OCI-LY3 (cell line): ENCODE measurements at regions not wholly inside any gene's neighbourhood (a gene's known extent, or its start where the extent isn't known, plus 50 kb on each side); places are given as distances from the start of the nearest gene placed in this dataset.

Source experiments
- EZH2phosphoT487 ChIP-seq: fragments of 200-600 bp; shearing (Covaris generic); IDR thresholded peaks from 2 replicates; pipeline ENCODE4 v1.6.1; 2018; ENCODE audit warnings: antibody characterized with exemption, mixed run types, low read depth
- TF ChIP-seq, protein P1 (sequence below): fragments of 200-600, 300-600 bp; sonication (generic); IDR thresholded peaks from 2 replicates; pipeline ENCODE4 v1.5.1; 2014; ENCODE audit warnings: antibody characterized with exemption, low read length, low read depth

GRCh38 chr18:61183798-61184197 is 149.4 kb upstream of the CDH20 start:
- TF ChIP-seq, protein P1, sequence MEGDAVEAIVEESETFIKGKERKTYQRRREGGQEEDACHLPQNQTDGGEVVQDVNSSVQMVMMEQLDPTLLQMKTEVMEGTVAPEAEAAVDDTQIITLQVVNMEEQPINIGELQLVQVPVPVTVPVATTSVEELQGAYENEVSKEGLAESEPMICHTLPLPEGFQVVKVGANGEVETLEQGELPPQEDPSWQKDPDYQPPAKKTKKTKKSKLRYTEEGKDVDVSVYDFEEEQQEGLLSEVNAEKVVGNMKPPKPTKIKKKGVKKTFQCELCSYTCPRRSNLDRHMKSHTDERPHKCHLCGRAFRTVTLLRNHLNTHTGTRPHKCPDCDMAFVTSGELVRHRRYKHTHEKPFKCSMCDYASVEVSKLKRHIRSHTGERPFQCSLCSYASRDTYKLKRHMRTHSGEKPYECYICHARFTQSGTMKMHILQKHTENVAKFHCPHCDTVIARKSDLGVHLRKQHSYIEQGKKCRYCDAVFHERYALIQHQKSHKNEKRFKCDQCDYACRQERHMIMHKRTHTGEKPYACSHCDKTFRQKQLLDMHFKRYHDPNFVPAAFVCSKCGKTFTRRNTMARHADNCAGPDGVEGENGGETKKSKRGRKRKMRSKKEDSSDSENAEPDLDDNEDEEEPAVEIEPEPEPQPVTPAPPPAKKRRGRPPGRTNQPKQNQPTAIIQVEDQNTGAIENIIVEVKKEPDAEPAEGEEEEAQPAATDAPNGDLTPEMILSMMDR = no peak
- TF ChIP-seq EZH2phosphoT487 = no peak
